ENCODE measurements at regions not wholly inside any gene's neighbourhood (a gene's known extent, or its start where the extent isn't known, plus 50 kb on each side); places are given as distances from the start of the nearest gene placed in this dataset.
"Not testable (repeated sequence)": the region's sequence is repeated elsewhere in the genome, so short reads cannot be mapped to it uniquely, and the experiment has no call there.

DNA sequence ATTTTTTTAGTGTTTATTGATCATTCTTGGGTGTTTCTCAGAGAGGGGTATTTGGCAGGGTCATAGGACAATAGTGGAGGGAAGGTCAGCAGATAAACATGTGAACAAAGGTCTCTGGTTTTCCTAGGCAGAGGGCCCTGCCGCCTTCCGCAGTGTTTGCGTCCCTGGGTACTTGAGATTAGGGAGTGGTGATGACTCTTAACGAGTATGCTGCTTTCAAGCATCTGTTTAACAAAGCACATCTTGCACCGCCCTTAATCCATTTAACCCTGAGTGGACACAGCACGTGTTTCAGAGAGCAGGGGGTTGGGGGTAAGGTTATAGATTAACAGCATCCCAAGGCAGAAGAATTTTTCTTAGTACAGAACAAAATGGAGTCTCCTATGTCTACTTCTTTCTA is 67.1 kb upstream of the MAN1A2 start:
- H3K4me2 ChIP-seq (ENCODE audit: insufficient read depth in 1 of 2, low read depth in 2 of 2, low read length in 2 of 2): not testable (repeated sequence)

More for the DNA sequence above, 67.1 kb upstream of the MAN1A2 start:
- FAIRE-seq; H3K4ac ChIP-seq (replicated peaks; ENCODE audit: insufficient read length, low read depth, low read length); H2AFZ ChIP-seq (ENCODE audit: low read length); H2BK12ac ChIP-seq (ENCODE audit: low read depth, low read length); CTCF ChIA-PET (ENCODE audit: partially characterized antibody); H3K56ac ChIP-seq (replicated peaks; ENCODE audit: insufficient read length, low read depth, low read length); H2BK20ac ChIP-seq (ENCODE audit: low read length); H3K9ac ChIP-seq (replicated peaks in 1 of 4; ENCODE audit: extremely low read depth in 1 of 4, low read depth in 3 of 4, low read length in 3 of 4); H3K27ac ChIP-seq (ENCODE audit: low read depth, low read length); H3K23me2 ChIP-seq (ENCODE audit: low read depth, low read length); H3K23ac ChIP-seq (ENCODE audit: insufficient read length); H3K18ac ChIP-seq (ENCODE audit: extremely low read depth, low read length); H4K20me1 ChIP-seq (replicated peaks in 1 of 2; ENCODE audit: control insufficient read depth in 1 of 2, insufficient read depth in 2 of 2, low read length in 2 of 2); H3K79me1 ChIP-seq (ENCODE audit: low read depth, low read length); H2BK120ac ChIP-seq (replicated peaks; ENCODE audit: low read depth, low read length); H3K4me3 ChIP-seq (ENCODE audit: extremely low read depth in 1 of 4, insufficient read depth in 2 of 4, low read depth in 3 of 4, low read length in 4 of 4); H4K91ac ChIP-seq (replicated peaks; ENCODE audit: insufficient read length, low read length); H3K27me3 ChIP-seq (replicated peaks in 1 of 4; ENCODE audit: control insufficient read depth in 3 of 4, extremely low read depth in 1 of 4, insufficient read depth in 3 of 4, low read length in 3 of 4); DNase-seq (ENCODE audit: low read depth in 1 of 2, low spot score in 2 of 2); H3K36me3 ChIP-seq (ENCODE audit: control insufficient read depth in 2 of 4, insufficient read depth in 4 of 4, low read length in 3 of 4); H3K79me2 ChIP-seq (ENCODE audit: control insufficient read depth in 1 of 2, insufficient read depth in 2 of 2, low read length in 2 of 2); H3K14ac ChIP-seq (ENCODE audit: insufficient read length); POLR2A ChIA-PET (ENCODE audit: partially characterized antibody); H3K4me1 ChIP-seq (replicated peaks in 1 of 4; ENCODE audit: control insufficient read depth in 3 of 4, insufficient read depth in 4 of 4, low read length in 3 of 4); H4K8ac ChIP-seq (ENCODE audit: extremely low read depth, insufficient read depth, low read length); H2BK5ac ChIP-seq (ENCODE audit: low read depth, low read length); H2AK5ac ChIP-seq (ENCODE audit: low read depth, low read length); H2BK15ac ChIP-seq (ENCODE audit: low read length); H4K5ac ChIP-seq (ENCODE audit: insufficient read length, low read depth, low read length); H3K9me3 ChIP-seq (ENCODE audit: insufficient read depth in 2 of 2, low read depth in 1 of 2, low read length in 1 of 2): not testable (repeated sequence)
- 89% methylated on average over 6 of the region's 6 CpGs; no CpG with 5 or more reads in 1 of the 2 experiments for WGBS, 2 experiments (ENCODE audit: extremely low coverage in 1 of 2, insufficient coverage in 1 of 2, insufficient read length in 1 of 2, insufficient replicate concordance in 2 of 2, low coverage in 1 of 2, low lambda C conversion rate in 2 of 2, missing lambda C conversion rate in 1 of 2)
